ENCODE measurements at regions not wholly inside any gene's neighbourhood (a gene's known extent, or its start where the extent isn't known, plus 50 kb on each side); places are given as distances from the start of the nearest gene placed in this dataset.
"Not testable (repeated sequence)": the region's sequence is repeated elsewhere in the genome, so short reads cannot be mapped to it uniquely, and the experiment has no call there.

DNA sequence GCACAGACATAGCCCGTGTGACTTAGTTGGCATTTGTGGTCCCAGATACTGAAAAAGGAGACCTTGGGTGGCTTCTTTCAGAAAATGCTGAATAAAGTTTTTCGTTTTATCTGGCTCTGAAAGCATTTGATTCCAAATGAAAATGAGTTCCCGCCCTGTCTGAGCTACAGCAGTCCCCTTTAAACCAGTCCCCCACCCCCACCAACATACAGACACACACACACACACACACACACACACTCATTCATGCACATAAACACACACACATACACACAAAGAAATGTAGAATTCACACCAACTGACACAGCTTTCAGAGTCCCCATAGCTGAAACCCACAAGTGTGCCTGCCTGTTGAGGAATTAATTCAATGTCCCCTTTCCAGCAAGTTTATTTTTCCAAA, 97.0 kb upstream of the SMARCA2 start:
- DNase-seq (ENCODE audit: low spot score) = no peak

DNA sequence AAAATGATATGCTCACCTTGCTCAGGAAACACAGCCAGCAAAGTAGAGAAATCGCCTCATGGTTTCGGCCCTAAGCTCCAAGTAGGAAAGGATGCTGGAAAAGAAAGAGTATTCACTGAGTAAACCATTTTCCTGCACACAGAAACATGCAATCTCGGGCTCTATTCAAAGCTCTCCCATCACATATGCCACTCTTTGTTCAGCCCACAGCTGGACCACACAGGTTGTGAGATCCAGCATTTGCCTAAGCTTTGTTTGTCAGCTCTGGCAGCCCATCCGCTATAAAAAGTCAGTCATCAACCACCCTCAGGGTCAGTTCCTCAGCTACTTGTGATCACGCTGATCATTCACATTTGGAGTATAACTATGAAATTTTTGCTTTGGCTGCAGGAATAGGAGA, 96.5 kb upstream of the SMARCA2 start:
- no peak for DNase-seq (ENCODE audit: low spot score)

DNA sequence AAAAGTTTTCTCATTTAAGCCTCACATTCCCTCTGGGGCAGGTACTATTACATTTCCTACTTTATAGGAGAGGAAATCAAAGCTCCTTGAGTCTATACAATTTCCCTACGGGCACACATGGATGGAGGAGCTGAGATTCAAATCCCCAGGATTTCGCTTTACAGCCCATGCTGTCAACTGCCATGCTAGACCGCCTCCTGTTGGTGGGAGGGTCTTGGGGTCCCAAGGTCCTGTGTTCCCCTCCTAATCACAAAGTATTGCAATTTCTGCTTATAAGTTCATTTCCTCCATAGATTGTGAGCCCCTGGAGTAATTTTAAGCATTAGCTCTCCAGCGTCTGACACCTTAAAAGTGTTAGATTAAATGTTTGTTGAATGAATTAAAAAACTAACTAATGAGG, 95.9 kb upstream of the SMARCA2 start:
- DNase-seq (ENCODE audit: low spot score) = no peak

GRCh38 chr9:1920386-1920785, 94.8 kb upstream of the SMARCA2 start:
- DNase-seq (ENCODE audit: low spot score) = no peak

DNA sequence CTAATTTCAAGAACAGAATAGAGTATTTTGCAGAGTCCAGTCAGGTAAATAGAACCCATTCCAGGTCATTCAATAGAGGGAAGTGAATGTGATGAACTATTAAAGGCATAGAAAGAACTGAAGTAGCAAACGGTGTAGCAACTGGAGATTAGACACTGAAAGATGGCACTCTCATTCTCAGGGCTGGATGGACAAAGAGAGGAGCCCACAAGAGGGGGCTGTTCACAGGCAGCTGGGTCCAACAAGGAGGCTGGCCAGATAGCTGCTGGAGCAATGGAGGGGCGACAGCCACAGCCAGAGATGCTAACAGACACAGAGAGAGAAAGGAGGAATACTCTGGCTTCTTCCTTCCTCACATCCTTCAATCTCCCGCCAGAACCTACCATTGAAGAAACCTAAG, 93.1 kb upstream of the SMARCA2 start:
- DNase-seq (ENCODE audit: low spot score) = no peak

DNA sequence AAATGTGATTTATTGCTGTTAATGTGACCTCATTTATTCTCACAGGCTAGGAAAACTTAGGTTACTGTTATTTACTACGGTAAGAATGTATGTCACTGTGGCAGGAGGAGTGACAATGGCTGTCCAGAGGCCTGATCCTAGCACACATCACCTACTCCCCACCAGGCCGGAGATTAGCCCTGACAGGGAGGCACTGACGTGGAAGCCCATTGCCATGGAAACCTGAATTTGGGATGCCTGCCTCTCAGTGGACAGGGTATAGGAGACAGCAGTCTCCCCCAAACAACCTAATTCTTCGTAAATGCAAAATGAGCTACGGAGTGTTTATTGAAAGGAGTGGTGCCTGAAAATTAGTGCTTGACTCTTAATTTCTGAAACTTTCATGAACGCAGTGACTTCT, 87.6 kb upstream of the SMARCA2 start:
- DNase-seq (ENCODE audit: low spot score) = no peak

GRCh38 chr9:1929134-1929533, 86.0 kb upstream of the SMARCA2 start:
- DNase-seq (ENCODE audit: low spot score) = no peak

DNA sequence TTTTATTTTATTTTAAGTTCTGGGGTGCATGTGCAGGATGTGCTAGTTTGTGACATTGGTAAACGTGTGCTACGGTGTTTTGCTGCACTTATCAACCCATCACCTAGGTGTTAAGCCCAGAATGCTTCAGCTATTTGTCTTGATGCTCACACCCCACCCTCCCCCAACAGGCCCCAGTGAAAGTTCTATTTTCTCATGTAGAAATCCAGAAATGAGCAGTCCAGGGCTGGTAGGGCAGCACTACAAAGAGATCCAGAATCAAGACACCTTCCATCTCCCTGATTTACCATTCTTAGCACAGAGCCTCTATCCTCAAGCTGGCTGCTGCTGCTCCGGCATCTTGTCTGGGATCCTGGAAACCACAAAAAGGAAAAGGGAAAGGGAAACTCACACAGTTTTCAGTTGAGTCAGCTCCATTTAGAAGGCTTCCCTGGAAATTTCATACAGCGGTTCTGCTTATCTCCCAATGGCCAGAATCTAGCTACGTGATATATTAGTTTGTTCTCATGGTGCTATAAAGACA, 85.4 kb upstream of the SMARCA2 start:
- DNase-seq (ENCODE audit: low spot score) = no peak

- not testable (repeated sequence) for DNase-seq (ENCODE audit: low spot score)
Observed at GRCh38 chr9:1930245-1930736, 84.9 kb upstream of the SMARCA2 start.

DNA sequence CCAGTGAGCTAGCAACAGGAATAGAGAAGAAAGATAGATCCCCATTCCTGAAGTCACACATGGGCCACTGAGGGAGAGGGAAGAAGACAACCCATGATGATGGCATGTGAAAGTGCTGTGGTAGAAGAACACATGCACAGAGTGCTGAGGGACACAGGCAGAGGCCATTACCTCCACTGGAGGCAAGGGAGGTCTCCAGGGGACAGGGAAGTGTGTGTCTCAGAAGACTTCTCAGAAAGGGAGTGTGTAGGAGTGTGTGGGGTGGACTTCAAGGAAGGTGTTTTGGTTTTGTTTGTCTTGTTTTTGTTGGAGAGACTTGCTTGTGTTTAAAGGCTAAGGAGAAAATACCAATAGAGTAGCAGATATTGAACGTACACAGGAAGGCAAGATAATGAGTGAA, 77.0 kb upstream of the SMARCA2 start:
- no peak for DNase-seq (ENCODE audit: low spot score)

DNA sequence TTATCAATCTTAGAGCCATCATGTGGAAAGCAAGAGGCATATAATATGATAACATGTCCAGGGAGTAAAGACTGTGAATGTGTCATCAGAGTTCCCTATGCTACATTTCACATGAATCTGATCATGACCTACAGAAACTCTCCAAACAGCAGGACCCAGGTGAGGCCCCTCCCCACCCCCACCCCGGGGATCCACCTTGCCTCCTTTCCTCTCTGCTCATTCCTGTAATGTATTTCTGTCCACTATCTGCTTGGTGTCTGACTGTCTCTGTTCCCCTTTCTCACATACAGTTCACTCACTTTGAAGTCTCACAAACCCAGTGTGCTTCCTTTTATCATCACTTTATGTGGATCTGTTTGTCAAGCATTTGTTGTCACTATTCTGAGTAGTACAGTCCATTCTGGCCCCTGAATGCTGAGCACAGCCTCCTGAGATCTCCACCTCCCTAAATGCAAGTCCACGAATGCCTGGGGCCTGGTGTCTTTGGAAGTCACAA, 76.4 kb upstream of the SMARCA2 start:
- no peak for DNase-seq (ENCODE audit: low spot score)

- DNase-seq (ENCODE audit: low spot score) = no peak
Observed at GRCh38 chr9:1939466-1939865, 75.7 kb upstream of the SMARCA2 start.

GRCh38 chr9:1939926-1940368, 75.2 kb upstream of the SMARCA2 start:
- DNase-seq (ENCODE audit: low spot score) = peak; percentile 43

GRCh38 chr9:1941989-1942388, 73.2 kb upstream of the SMARCA2 start:
- no peak for DNase-seq (ENCODE audit: low spot score)

GRCh38 chr9:1946526-1947283, 68.4 kb upstream of the SMARCA2 start:
- DNase-seq (ENCODE audit: low spot score) = no peak

GRCh38 chr9:1947438-1947837, 67.7 kb upstream of the SMARCA2 start:
- no peak for DNase-seq (ENCODE audit: low spot score)

GRCh38 chr9:1948541-1948940, 66.6 kb upstream of the SMARCA2 start:
- DNase-seq (ENCODE audit: low spot score) = no peak

- no peak for DNase-seq (ENCODE audit: low spot score)
Observed at GRCh38 chr9:1951446-1951845, 63.7 kb upstream of the SMARCA2 start.

- no peak for DNase-seq (ENCODE audit: low spot score)
Observed at GRCh38 chr9:1952001-1952400, 63.1 kb upstream of the SMARCA2 start.

DNA sequence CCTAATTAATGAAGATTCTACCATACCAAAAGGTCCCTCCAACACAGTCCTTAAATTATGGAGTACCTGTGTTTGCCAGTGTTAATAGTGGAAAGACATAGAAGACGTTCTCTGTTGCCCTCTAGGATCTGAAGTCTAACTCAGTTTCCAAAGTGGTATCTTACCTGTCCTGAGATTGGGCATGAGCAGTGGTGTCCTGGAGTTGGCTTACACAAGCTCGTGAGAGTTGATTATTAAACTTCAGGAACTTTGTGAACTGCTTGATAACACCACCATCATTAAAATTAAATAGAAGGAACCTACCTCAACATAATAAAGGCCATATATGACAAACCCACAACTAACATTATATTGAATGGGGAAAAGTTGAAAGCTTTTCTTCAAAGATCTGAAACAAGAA, 60.9 kb upstream of the SMARCA2 start:
- no peak for DNase-seq (ENCODE audit: low spot score)

DNA sequence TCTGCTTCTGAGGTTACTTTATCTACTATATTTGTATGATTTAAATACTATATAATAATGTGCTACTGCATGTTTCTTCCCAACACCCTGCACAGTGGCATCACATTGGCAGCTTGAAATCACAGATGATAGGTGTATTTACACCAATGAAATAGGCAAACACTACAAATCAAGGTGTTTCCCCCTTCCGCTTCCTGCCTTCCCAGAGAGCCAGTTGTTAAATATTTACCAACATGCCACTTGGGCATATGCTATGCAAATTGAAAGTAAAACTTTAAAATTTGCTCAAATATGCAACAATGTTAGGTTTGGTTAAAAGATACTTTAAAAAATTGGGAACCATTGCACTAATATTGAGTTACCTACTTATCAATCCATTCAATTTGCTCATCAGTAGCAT, 58.2 kb upstream of the SMARCA2 start:
- DNase-seq (ENCODE audit: low spot score) = no peak

DNA sequence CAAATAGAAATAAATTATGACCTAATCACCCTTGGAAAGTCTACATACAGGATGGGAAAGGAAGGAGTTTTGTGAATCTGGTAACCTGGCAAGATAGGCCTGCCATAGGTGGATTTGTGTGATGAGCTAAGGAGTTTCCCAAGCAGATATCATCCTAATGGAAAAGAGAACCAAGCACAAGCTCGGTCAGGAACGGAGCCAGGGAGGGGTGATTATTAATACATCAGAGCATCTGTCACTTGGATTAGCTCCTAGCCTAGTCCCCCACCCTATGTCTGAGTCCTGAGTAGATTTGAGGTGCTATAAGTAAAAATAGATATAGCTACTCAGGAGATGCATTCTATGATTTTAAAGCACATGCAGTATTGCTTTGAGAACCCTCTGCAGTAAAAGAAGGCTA, 57.3 kb upstream of the SMARCA2 start:
- no peak for DNase-seq (ENCODE audit: low spot score)

DNA sequence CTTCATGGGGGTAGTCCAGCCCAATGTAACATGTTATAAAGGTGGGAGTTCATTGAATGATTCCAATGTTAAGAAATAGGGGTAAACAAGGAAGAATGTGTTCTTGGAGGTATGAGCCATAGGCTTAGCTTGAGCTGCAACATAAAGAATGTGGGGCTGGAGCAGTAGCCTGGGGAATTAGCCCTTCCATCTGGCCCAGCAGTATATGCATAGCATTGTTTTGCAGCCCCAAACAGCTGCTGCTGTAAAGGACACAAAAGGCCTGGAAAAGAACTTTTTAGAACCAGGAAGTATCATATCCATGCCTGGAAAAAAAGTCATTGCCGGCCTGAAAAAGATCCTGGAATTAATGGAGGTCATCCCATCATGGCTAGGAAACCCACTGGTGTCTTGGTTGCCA, 55.8 kb upstream of the SMARCA2 start:
- no peak for DNase-seq (ENCODE audit: low spot score)
